ENCODE measurements at regions not wholly inside any gene's neighbourhood (a gene's known extent, or its start where the extent isn't known, plus 50 kb on each side); places are given as distances from the start of the nearest gene placed in this dataset.

DNA sequence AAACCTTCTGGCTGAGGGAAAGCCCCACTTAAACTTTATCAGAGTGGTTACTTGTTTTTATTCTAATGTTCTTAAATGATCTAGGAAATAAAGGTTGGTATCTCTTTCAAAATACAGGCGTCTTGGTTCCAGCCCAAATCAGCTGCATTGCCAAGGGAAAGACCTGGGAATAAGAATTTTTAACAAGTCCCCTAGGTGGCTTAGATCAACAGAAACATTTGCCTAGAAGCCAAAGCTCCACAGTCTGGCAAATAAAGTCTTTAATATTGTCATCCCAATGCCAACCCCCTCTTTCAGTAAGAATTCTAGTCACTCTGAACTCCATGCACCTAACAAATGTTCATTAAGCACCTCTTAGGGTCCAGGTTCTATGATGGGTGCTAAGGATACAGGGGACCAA, 66.8 kb downstream of the ARL6IP4 start:
- ChIA-PET CTCF (ENCODE audit: partially characterized antibody) (interaction anchor here (0.9 to 6.6 kb wide), 4 partner anchors 8 to 191 kb away, joined by 3 to 63 read pairs (median 24); no protein-coding TSS in a partner anchor), POLR2A (ENCODE audit: partially characterized antibody) (interaction anchor here (1.2 kb wide), 1 partner anchor 12 kb away, joined by 3 read pairs; no protein-coding TSS in a partner anchor)
- H4K91ac ChIP-seq (replicated peaks; ENCODE audit: insufficient read length, low read length): no peak overlapping the region
- no peak for DNase-seq (ENCODE audit: low read depth in 1 of 2, low spot score in 2 of 2)
- H3K4ac ChIP-seq (replicated peaks; ENCODE audit: insufficient read length, low read depth, low read length): no peak overlapping the region
- peaks cover 0 to 3% of the 10 kb centered on the region in 2 experiments for H4K20me1 ChIP-seq (replicated peaks in 1 of 2; ENCODE audit: control insufficient read depth in 1 of 2, insufficient read depth in 2 of 2, low read length in 2 of 2)
- H3K18ac ChIP-seq (ENCODE audit: extremely low read depth, low read length): no peak overlapping the region
- no peak overlapping the region for H2AK5ac ChIP-seq (ENCODE audit: low read depth, low read length)
- H4K5ac ChIP-seq (ENCODE audit: insufficient read length, low read depth, low read length): no peak overlapping the region
- no peak overlapping the region for H3K27ac ChIP-seq (ENCODE audit: low read depth, low read length)
- no peak overlapping the region for H3K23ac ChIP-seq (ENCODE audit: insufficient read length)
- FAIRE-seq: no peak
- no peaks in the 10 kb centered on the region; a peak in 1 of 7 replicates for H3K27me3 ChIP-seq (replicated peaks in 1 of 4; ENCODE audit: control insufficient read depth in 3 of 4, extremely low read depth in 1 of 4, insufficient read depth in 3 of 4, low read length in 3 of 4)
- no peak overlapping the region for H4K8ac ChIP-seq (ENCODE audit: extremely low read depth, insufficient read depth, low read length)
- no peak overlapping the region for H2BK15ac ChIP-seq (ENCODE audit: low read length)
- no peak overlapping the region for H2BK5ac ChIP-seq (ENCODE audit: low read depth, low read length)
- no peak overlapping the region for H3K4me3 ChIP-seq (ENCODE audit: extremely low read depth in 1 of 4, insufficient read depth in 2 of 4, low read depth in 3 of 4, low read length in 4 of 4)
- TF ChIP-seq SP1 (IDR thresholded peaks at IDR 0.05; ENCODE audit: low read depth, low read length): no peak
- TF ChIP-seq EZH2 (IDR thresholded peaks at IDR 0.05; ENCODE audit: low read depth, low read length, severe bottlenecking): no peak
- no peak for TF ChIP-seq RNF2 (IDR thresholded peaks at IDR 0.05; ENCODE audit: borderline replicate concordance, low read depth, low read length, missing control alignments, poor library complexity, severe bottlenecking)
- no peak overlapping the region for H2BK120ac ChIP-seq (replicated peaks; ENCODE audit: low read depth, low read length)
- H2BK20ac ChIP-seq (ENCODE audit: low read length): no peak overlapping the region
- no peak overlapping the region for H3K9ac ChIP-seq (replicated peaks in 1 of 4; ENCODE audit: extremely low read depth in 1 of 4, low read depth in 3 of 4, low read length in 3 of 4)
- H3K79me1 ChIP-seq (ENCODE audit: low read depth, low read length): no peaks in the 10 kb centered on the region
- WGBS, 2 experiments (ENCODE audit: extremely low coverage in 1 of 2, insufficient coverage in 1 of 2, insufficient read length in 1 of 2, insufficient replicate concordance in 2 of 2, low coverage in 1 of 2, low lambda C conversion rate in 2 of 2, missing lambda C conversion rate in 1 of 2): 87% methylated on average over 1 of the region's 1 CpG; no CpG with 5 or more reads in 1 of the 2 experiments
- no peaks in the 10 kb centered on the region for H3K9me3 ChIP-seq (ENCODE audit: insufficient read depth in 2 of 2, low read depth in 1 of 2, low read length in 1 of 2)
- H2BK12ac ChIP-seq (ENCODE audit: low read depth, low read length): no peak overlapping the region
- H3K4me1 ChIP-seq (replicated peaks in 1 of 4; ENCODE audit: control insufficient read depth in 3 of 4, insufficient read depth in 4 of 4, low read length in 3 of 4): no peaks in the 10 kb centered on the region; a peak in 1 of 7 replicates
- no peaks in the 10 kb centered on the region for H3K36me3 ChIP-seq (ENCODE audit: control insufficient read depth in 2 of 4, insufficient read depth in 4 of 4, low read length in 3 of 4)
- H2AFZ ChIP-seq (ENCODE audit: low read length): no peak overlapping the region
- no peak overlapping the region for H3K4me2 ChIP-seq (ENCODE audit: insufficient read depth in 1 of 2, low read depth in 2 of 2, low read length in 2 of 2)
- H3K79me2 ChIP-seq (ENCODE audit: control insufficient read depth in 1 of 2, insufficient read depth in 2 of 2, low read length in 2 of 2): no peaks in the 10 kb centered on the region
- no peaks in the 10 kb centered on the region for H3K23me2 ChIP-seq (ENCODE audit: low read depth, low read length)
- no peak overlapping the region for H3K14ac ChIP-seq (ENCODE audit: insufficient read length)
- H3K56ac ChIP-seq (replicated peaks; ENCODE audit: insufficient read length, low read depth, low read length): no peak overlapping the region
